GM10266 (cell line): ENCODE measurements at regions not wholly inside any gene's neighbourhood (a gene's known extent, or its start where the extent isn't known, plus 50 kb on each side); places are given as distances from the start of the nearest gene placed in this dataset.

ENCODE experiments used
- DNase-seq: peaks from one replicate; pipeline ENCODE4 v3.0.0; 2012; ENCODE audit errors: extremely low spot score
- TF ChIP-seq, protein P1 (sequence below): IDR thresholded peaks from 2 replicates; pipeline ENCODE4 v1.5.1; 2012; ENCODE audit warnings: mild to moderate bottlenecking, low read depth; ENCODE audit not compliant: control insufficient read depth, insufficient read depth; ENCODE audit errors: missing control alignments

DNA sequence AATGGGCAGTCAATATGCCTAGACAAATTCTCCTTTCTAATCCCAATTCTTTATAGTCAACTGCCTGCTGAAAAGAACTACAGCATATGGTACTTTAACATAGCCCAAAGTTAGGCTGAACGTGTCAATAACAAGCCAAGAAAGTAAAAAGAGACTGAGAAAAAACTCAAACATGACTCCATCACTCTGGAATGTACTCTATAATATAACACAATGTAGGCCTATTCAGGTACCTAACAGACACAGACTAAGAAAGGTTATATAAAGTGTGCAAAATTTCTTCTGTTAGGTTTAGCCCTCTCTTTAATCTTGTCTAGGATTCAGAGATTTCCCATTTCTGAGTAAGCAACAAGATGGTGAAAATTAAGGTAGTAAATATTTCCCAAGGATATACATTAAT, 209.7 kb upstream of the PRR16 start:
- no peak for DNase-seq
- TF ChIP-seq, protein P1, sequence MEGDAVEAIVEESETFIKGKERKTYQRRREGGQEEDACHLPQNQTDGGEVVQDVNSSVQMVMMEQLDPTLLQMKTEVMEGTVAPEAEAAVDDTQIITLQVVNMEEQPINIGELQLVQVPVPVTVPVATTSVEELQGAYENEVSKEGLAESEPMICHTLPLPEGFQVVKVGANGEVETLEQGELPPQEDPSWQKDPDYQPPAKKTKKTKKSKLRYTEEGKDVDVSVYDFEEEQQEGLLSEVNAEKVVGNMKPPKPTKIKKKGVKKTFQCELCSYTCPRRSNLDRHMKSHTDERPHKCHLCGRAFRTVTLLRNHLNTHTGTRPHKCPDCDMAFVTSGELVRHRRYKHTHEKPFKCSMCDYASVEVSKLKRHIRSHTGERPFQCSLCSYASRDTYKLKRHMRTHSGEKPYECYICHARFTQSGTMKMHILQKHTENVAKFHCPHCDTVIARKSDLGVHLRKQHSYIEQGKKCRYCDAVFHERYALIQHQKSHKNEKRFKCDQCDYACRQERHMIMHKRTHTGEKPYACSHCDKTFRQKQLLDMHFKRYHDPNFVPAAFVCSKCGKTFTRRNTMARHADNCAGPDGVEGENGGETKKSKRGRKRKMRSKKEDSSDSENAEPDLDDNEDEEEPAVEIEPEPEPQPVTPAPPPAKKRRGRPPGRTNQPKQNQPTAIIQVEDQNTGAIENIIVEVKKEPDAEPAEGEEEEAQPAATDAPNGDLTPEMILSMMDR = no peak

DNA sequence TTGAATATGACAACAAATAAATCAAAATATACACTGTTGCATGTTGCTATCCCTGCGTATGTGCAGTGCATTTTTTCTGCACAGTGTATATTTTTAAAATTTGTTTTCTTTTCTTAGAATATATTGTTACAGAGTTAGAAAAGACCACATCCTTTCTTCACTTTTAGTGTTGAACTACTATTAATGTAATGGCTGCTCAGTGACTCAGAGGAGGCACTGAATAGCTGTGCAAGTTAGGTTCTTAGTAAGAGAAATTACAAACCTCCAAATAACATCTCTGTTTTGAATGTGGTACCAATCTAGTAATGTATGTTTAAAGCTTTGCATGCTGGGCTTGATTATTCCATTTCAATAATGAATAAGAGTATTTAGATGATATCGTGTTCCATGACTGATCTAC, 208.9 kb upstream of the PRR16 start:
- TF ChIP-seq, protein P1 = no peak
- no peak for DNase-seq

DNA sequence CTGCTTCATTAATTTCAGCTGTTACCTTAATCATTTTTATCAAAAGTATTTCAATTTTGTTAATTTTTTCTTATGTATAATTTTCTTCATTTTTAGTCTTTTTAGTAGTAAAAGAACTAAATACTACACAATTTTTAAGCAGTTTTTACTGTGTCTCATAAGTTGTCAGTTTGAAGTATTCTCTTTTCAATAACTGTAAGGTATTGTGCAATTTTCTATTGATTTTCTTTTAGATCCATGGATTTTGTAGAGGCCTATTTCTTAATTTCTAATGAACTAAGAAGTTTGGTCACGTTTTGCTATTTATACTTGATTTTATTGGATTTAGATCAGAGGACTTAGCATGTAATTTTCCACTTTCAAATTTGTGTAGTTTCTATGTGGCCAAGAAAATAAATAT, 207.7 kb upstream of the PRR16 start:
- no peak for DNase-seq
- TF ChIP-seq, protein P1 = no peak

DNA sequence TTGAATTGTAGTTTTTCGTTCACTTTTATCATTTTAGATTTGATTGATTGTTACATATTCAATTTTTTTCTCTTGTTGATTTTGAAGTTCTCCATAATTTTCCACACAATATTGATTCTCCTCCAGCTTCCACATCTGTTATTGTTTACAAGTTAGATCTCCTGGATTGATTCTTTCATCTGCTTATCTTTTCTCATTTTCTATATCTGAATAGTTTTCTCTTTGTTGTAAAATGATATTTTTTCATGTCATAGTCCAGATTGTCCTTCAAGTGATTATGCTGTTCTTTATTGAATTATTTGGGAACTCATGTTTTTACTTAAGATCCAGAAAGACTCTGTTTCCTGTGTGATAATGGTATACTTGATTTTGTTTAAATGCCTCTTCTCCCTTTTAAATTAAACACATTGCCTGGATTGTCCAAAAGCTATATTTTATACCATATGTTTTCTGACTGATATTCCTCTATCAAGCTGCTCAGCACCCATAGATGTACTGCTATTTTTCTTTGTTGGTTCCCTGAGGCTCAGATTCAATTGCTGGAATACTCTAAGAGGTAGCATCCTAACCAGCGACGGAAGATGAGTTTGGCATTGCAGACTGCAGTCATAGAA, 206.6 kb upstream of the PRR16 start:
- no peak for DNase-seq
- TF ChIP-seq, protein P1 = no peak

DNA sequence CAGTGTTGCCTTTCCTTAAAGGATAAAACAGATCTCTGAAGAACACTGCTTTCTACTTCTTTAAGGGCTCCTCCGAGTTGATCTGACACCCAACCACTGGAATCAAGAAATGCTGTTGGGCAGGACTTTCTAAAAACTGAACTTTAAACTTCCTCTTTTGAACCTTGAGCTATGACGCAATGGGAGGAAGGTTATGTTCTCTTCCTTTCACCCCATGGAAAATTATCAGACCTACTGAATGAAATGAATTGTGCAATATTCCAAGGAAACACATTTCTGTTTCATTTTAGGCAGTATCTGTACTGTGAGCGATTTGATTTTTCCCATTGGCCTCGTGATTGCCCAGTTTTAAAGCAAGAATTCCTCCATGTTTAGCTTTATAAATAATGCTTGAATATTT, 206.0 kb upstream of the PRR16 start:
- TF ChIP-seq, protein P1 = no peak
- DNase-seq = no peak

DNA sequence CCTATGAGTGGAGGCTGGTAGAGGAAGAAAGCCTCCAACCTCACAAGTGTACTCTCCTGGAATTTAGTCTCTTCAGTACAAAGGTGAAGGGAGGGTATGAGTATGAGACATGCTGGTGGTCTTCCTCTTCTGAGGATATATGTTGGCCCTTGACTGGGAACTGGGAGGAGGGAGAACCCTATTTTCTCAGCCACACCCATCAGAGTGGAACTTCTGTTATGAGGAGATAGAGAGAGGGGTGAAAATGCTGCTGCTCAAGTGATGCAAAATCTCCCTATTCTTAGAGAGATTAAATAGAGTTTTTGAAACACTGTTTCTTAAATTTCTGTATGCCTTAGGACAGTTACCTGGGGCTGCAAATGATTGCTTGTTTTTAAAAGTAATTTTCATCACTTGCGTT, 203.4 kb upstream of the PRR16 start:
- DNase-seq = no peak
- TF ChIP-seq, protein P1 = no peak

DNA sequence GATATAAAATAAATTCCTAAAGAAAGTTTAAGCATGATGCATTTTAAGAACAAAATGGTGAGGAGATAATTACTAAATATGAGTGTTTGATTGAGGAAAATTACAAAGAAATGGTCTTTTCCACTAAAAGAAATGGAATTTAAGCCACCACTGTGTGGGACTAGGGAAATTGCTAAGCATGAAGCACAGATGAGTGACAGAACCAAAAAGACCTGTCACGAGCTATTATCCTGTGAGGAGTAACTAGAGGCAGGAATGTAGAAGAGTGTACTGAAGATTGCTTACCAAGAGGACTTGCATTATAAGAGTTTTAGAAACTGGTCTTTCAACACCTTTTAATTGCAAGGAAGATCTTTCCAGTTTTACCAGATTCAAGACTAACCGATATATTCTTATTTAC, 193.6 kb upstream of the PRR16 start:
- no peak for DNase-seq
- TF ChIP-seq, protein P1 = no peak
